HepG2 (cell line): ENCODE measurements at regions not wholly inside any gene's neighbourhood (a gene's known extent, or its start where the extent isn't known, plus 50 kb on each side); places are given as distances from the start of the nearest gene placed in this dataset.

ENCODE experiments used
- ATAC-seq: fragments of 200-7000 bp; cut with Tn5 transposase; 3 replicates; pipeline ENCODE4 v1.9.1; 2020; ENCODE audit warnings: mild to moderate bottlenecking, moderate library complexity
- BruUV-seq: library from RNA; stranded (reverse); fragments of 400-500 nt; replicated peaks from 2 replicates; lab custom pipeline; 2021; lab: Mats Ljungman, UMichigan
- CTCF ChIA-PET: fragments of 300-600 bp; formaldehyde crosslinking; extraction: SDS; loops from one replicate; lab custom pipeline; 2021; ENCODE audit warnings: low total read pairs, inconsistent platforms, low intra/inter-chr PET ratio; lab: Yijun Ruan, JAX
- POLR2A ChIA-PET: fragments of 350-600 bp; sonication (Branson Sonifier 250); formaldehyde crosslinking; loops from one replicate; lab custom pipeline; 2020; ENCODE audit warnings: antibody characterized with exemption, inconsistent platforms; lab: Yijun Ruan, JAX
- DNase-seq: peaks from one replicate; pipeline ENCODE4 v3.0.0-alpha.2; 2015; ENCODE audit warnings: low spot score
- FAIRE-seq: peaks from 3 replicates; lab custom pipeline; 2011; peaks lifted over from hg19 to GRCh38; lab: Jason Lieb, UNC
- H2AFZ ChIP-seq: one replicate; pipeline ENCODE4 v1.6.1; 2011; ENCODE audit warnings: low read length, inconsistent platforms
- H3K27ac ChIP-seq: fragments of 300-600 bp; 3 replicates; pipeline ENCODE4 v1.8.0; 2011; ENCODE audit warnings: mixed run types, mild to moderate bottlenecking, mixed read lengths, low read length, inconsistent platforms; ENCODE audit not compliant: insufficient read depth; ENCODE audit errors: extremely low read length
- H3K27me3 ChIP-seq, 2 experiments: fragments of 200-600 bp in 1 of 2; 2 replicates in 1 of 2; 3 replicates in 1 of 2; pipeline versions ENCODE4 v1.6.0 to v1.8.0; 2011; ENCODE audit warnings: low read length in 2 of 2, mild to moderate bottlenecking in 2 of 2, moderate library complexity in 2 of 2, inconsistent platforms in 1 of 2; ENCODE audit not compliant: insufficient read depth in 2 of 2, control insufficient read depth in 1 of 2
- H3K36me3 ChIP-seq, 2 experiments: fragments of 200-600 bp in 1 of 2; replicated peaks in 1 of 2; 2 replicates in 1 of 2; 3 replicates in 1 of 2; pipeline versions ENCODE4 v1.5.1 to v1.8.0; 2011; ENCODE audit warnings: low read length in 2 of 2, inconsistent platforms in 1 of 2; ENCODE audit not compliant: insufficient read depth in 2 of 2, control insufficient read depth in 1 of 2
- H3K4me1 ChIP-seq: 2 replicates; pipeline ENCODE4 v1.5.1; 2012; ENCODE audit warnings: low read length, inconsistent platforms; ENCODE audit not compliant: insufficient read depth
- H3K4me2 ChIP-seq: 2 replicates; pipeline ENCODE4 v1.6.0; 2011; ENCODE audit warnings: low read depth, low read length, inconsistent platforms
- H3K4me3 ChIP-seq, 3 experiments: fragments of 200-600 bp in 1 of 3; sonication (generic), shearing (Covaris generic) in 1 of 3; replicated peaks in 1 of 3; 2 replicates each; pipeline ENCODE4 v1.5.1; 2011 to 2016; ENCODE audit warnings: low read length in 3 of 3, inconsistent platforms in 2 of 3, low read depth in 2 of 3, mild to moderate bottlenecking in 2 of 3, control low read depth in 1 of 3, mixed read lengths in 1 of 3; ENCODE audit not compliant: insufficient read depth in 1 of 3
- H3K79me2 ChIP-seq: one replicate; pipeline ENCODE4 v1.6.1; 2011; ENCODE audit warnings: low read length, inconsistent platforms; ENCODE audit not compliant: insufficient read depth
- H3K9ac ChIP-seq: 2 replicates; pipeline ENCODE4 v1.6.0; 2011; ENCODE audit warnings: mild to moderate bottlenecking, low read depth, low read length, inconsistent platforms; ENCODE audit not compliant: insufficient read depth
- H3K9me3 ChIP-seq: 2 replicates; pipeline ENCODE4 v1.5.1; 2012; ENCODE audit warnings: mild to moderate bottlenecking, low read length
- H4K20me1 ChIP-seq: 2 replicates; pipeline ENCODE4 v1.6.0; 2011; ENCODE audit warnings: inconsistent platforms, mild to moderate bottlenecking, low read length, moderate library complexity; ENCODE audit not compliant: insufficient read depth
- ETV6 ChIP-seq: sonication (generic); formaldehyde crosslinking; conservative IDR thresholded peaks from 2 replicates; pipeline ENCODE4 v1.4.0; 2020; ENCODE audit warnings: missing genetic modification reagents
- TBP ChIP-seq: sonication (generic); formaldehyde crosslinking; IDR thresholded peaks from 2 replicates; pipeline ENCODE4 v1.5.0; 2020; ENCODE audit warnings: missing genetic modification reagents
- XBP1 ChIP-seq: sonication (generic); formaldehyde crosslinking; IDR thresholded peaks from 2 replicates; pipeline ENCODE4 v1.5.0; 2020; ENCODE audit warnings: missing genetic modification reagents
- ZBTB40 ChIP-seq, 2 experiments: fragments of 450-650 bp in 1 of 2; sonication (generic) in 1 of 2; formaldehyde crosslinking in 1 of 2; IDR thresholded peaks; 2 replicates each; pipeline versions ENCODE4 v1.6.1 to v1.8.0; 2016 to 2022; ENCODE audit warnings: antibody characterized with exemption in 1 of 2, mild to moderate bottlenecking in 1 of 2, missing genetic modification reagents in 1 of 2
- ZBTB7A ChIP-seq: sonication (generic); formaldehyde crosslinking; IDR thresholded peaks from 2 replicates; pipeline ENCODE4 v1.8.0; 2022; ENCODE audit warnings: mild to moderate bottlenecking, missing genetic modification reagents
- ZFP82 ChIP-seq: sonication (generic); formaldehyde crosslinking; IDR thresholded peaks from 2 replicates; pipeline ENCODE4 v1.5.1; 2020; ENCODE audit warnings: mild to moderate bottlenecking, missing genetic modification reagents, borderline replicate concordance
- ZNF496 ChIP-seq: sonication (generic); formaldehyde crosslinking; IDR thresholded peaks from 2 replicates; pipeline ENCODE4 v1.8.1; 2023; ENCODE audit warnings: mild to moderate bottlenecking, moderate library complexity, missing genetic modification reagents; ENCODE audit not compliant: insufficient replicate concordance
- WGBS: methylation state at CpG from one replicate; pipeline ENCODE4 v1.1.6; 2017; ENCODE audit warnings: low lambda C conversion rate; 5-methylcytosine and 5-hydroxymethylcytosine counted together
- in situ Hi-C: cut with HindIII; loops from 2 replicates; pipeline ENCODE4 v1.10.0; 2017; ENCODE audit warnings: low pct_unique_long_range_greater_than_20kb; ENCODE audit not compliant: extremely low pct_ligation_motif_present
- intact Hi-C: fragments of 100-400 bp; cut with micrococcal nuclease; formaldehyde crosslinking; loops from one replicate; pipeline ENCODE4 v1.10.0; 2022; ENCODE audit not compliant: unreplicated experiment
- TF ChIP-seq, protein P1 (sequence below): sonication (generic); formaldehyde crosslinking; IDR thresholded peaks from 2 replicates; pipeline ENCODE4 v1.4.0; 2020; ENCODE audit warnings: missing genetic modification reagents
- TF ChIP-seq, protein P2 (sequence below): sonication (generic); formaldehyde crosslinking; IDR thresholded peaks from 2 replicates; pipeline ENCODE4 v1.5.0; 2020; ENCODE audit warnings: missing genetic modification reagents, mild to moderate bottlenecking, borderline replicate concordance

DNA sequence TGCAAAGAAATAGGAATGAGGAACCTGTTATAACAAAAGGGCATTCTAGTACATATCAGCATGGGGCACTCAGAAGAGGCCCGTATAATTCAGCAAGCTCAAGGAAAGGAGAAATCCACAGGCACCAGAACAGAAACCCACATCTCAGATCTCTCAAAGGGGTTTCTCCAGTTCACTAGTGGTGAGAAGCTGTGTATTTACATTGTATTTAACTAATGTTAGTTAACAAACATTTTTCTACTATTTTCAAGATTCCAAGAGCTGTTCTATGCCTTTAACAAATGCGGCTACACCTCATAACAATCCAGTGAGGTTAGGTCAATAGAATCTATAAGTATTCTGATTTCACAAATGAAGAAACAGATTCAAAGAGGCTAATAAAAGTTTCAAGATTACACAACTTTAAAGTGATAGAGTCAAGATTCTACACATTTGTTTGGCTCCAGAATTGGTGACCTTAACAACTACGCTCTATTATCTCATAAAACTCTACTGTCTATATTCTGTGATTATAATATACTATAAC lies 77.3 kb downstream of the CXXC4 start:
- in situ Hi-C loops, result no loop called here
- H3K27me3 ChIP-seq, result no peaks in the 10 kb centered on the region
- no peak overlapping the region for H2AFZ ChIP-seq
- no peak for DNase-seq
- ATAC-seq, result no peak
- H3K36me3 ChIP-seq, result no peaks in the 10 kb centered on the region
- intact Hi-C loops, result no loop called here
- H3K79me2 ChIP-seq, result no peaks in the 10 kb centered on the region
- BruUV-seq, result no TSS peak
- no peaks in the 10 kb centered on the region for H3K9me3 ChIP-seq
- FAIRE-seq, result no peak
- H3K4me2 ChIP-seq, result no peak overlapping the region
- H4K20me1 ChIP-seq, result no peaks in the 10 kb centered on the region
- 22% methylated on average over 3 of the region's 3 CpGs for WGBS
- no peak overlapping the region for H3K9ac ChIP-seq
- TF ChIP-seq, protein P1, sequence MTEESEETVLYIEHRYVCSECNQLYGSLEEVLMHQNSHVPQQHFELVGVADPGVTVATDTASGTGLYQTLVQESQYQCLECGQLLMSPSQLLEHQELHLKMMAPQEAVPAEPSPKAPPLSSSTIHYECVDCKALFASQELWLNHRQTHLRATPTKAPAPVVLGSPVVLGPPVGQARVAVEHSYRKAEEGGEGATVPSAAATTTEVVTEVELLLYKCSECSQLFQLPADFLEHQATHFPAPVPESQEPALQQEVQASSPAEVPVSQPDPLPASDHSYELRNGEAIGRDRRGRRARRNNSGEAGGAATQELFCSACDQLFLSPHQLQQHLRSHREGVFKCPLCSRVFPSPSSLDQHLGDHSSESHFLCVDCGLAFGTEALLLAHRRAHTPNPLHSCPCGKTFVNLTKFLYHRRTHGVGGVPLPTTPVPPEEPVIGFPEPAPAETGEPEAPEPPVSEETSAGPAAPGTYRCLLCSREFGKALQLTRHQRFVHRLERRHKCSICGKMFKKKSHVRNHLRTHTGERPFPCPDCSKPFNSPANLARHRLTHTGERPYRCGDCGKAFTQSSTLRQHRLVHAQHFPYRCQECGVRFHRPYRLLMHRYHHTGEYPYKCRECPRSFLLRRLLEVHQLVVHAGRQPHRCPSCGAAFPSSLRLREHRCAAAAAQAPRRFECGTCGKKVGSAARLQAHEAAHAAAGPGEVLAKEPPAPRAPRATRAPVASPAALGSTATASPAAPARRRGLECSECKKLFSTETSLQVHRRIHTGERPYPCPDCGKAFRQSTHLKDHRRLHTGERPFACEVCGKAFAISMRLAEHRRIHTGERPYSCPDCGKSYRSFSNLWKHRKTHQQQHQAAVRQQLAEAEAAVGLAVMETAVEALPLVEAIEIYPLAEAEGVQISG (CRISPR knock-in tag), result no peak
- TF ChIP-seq XBP1 (CRISPR knock-in tag) (no peak), ZFP82 (CRISPR knock-in tag) (no peak), TBP (CRISPR knock-in tag) (no peak), ETV6 (CRISPR knock-in tag) (no peak), ZBTB40 (IDR thresholded peaks at IDR 0.05) (no peak), ZBTB40 (CRISPR knock-in tag; IDR thresholded peaks at IDR 0.05) (no peak), ZBTB7A (no peak), ZNF496 (no peak)
- TF ChIP-seq, protein P2, sequence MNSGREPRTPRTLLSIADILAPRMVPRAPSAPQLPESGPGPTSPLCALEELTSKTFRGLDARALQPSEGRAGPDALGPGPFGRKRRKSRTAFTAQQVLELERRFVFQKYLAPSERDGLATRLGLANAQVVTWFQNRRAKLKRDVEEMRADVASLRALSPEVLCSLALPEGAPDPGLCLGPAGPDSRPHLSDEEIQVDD (CRISPR knock-in tag), result no peak
- no peak overlapping the region for H3K4me3 ChIP-seq
- CTCF ChIA-PET, result no interaction called here
- no peaks in the 10 kb centered on the region for H3K4me1 ChIP-seq
- POLR2A ChIA-PET, result no interaction called here
- H3K27ac ChIP-seq, result no peak overlapping the region
